A549 (cell line): ENCODE measurements at regions not wholly inside any gene's neighbourhood (a gene's known extent, or its start where the extent isn't known, plus 50 kb on each side); places are given as distances from the start of the nearest gene placed in this dataset.

Experiments
- ATAC-seq, 2 experiments: fragments of 200-7000 bp in 1 of 2; fragments of >200 bp in 1 of 2; cut with Nextera tagmentation in 1 of 2; cut with Tn5 transposase in 1 of 2; 3 replicates each; pipeline versions ENCODE4 v1.8.0 to v1.9.1; 2018 to 2020; ENCODE audit warnings: mild to moderate bottlenecking in 1 of 2, moderate library complexity in 1 of 2
- CTCF ChIA-PET: fragments of 300-600 bp; sonication (Branson Sonifier 250); formaldehyde crosslinking; extraction: SDS; loops from one replicate; lab custom pipeline; 2021; ENCODE audit warnings: antibody characterized with exemption, inconsistent platforms; lab: Yijun Ruan, JAX
- POLR2A ChIA-PET: fragments of 350-600 bp; formaldehyde crosslinking; extraction: SDS; loops from one replicate; lab custom pipeline; 2021; ENCODE audit warnings: antibody characterized with exemption, inconsistent platforms; lab: Yijun Ruan, JAX
- DNase-seq, 2 experiments: peaks; one replicate each; pipeline versions ENCODE4 v3.0.0 to v3.0.0-alpha.2; 2011 to 2016; ENCODE audit warnings: low read depth in 1 of 2, low spot score in 1 of 2
- FAIRE-seq: peaks from 2 replicates; lab custom pipeline; 2011; peaks lifted over from hg19 to GRCh38; lab: Jason Lieb, UNC
- H3K27ac ChIP-seq, 2 experiments: fragments of >200 bp; sonication (Bioruptor Twin); formaldehyde crosslinking; 3 replicates each; pipeline ENCODE4 v1.5.1; 2016 to 2017
- H3K4me1 ChIP-seq: fragments of >200 bp; sonication (Bioruptor Twin); formaldehyde crosslinking; 3 replicates; pipeline ENCODE4 v1.6.1; 2016
- H3K4me2 ChIP-seq: fragments of >200 bp; sonication (Bioruptor Twin); formaldehyde crosslinking; 3 replicates; pipeline ENCODE4 v1.6.1; 2016
- H3K4me3 ChIP-seq: fragments of >200 bp; sonication (Bioruptor Twin); formaldehyde crosslinking; 3 replicates; pipeline ENCODE4 v1.5.1; 2016
- H3K9me3 ChIP-seq: fragments of >200 bp; sonication (Bioruptor Twin); formaldehyde crosslinking; 3 replicates; pipeline ENCODE4 v1.6.1; 2016
- BCL3 ChIP-seq: fragments of >200 bp; sonication (Bioruptor Twin); formaldehyde crosslinking; IDR thresholded peaks from 3 replicates; pipeline ENCODE4 v1.6.1; 2016
- BHLHE40 ChIP-seq: IDR thresholded peaks from 2 replicates; pipeline ENCODE4 v1.6.1; 2012; ENCODE audit warnings: low read depth, low read length, inconsistent platforms
- CEBPB ChIP-seq, 2 experiments: fragments of >200 bp in 1 of 2; sonication (Bioruptor Twin) in 1 of 2; formaldehyde crosslinking in 1 of 2; IDR thresholded peaks; 2 replicates each; pipeline ENCODE4 v1.6.1; 2012 to 2016
- CHD4 ChIP-seq: fragments of 200-600 bp; sonication (generic); IDR thresholded peaks from 2 replicates; pipeline ENCODE4 v1.6.1; 2016; ENCODE audit warnings: antibody characterized with exemption, mild to moderate bottlenecking, borderline replicate concordance
- E2F6 ChIP-seq: IDR thresholded peaks from 2 replicates; pipeline ENCODE4 v1.6.1; 2012; ENCODE audit warnings: low read depth, borderline replicate concordance
- EHF ChIP-seq: fragments of 250-450 bp; sonication (Bioruptor Pico); IDR thresholded peaks from 2 replicates; pipeline ENCODE4 v1.5.0; 2020; ENCODE audit warnings: mild to moderate bottlenecking
- EHMT2 ChIP-seq: fragments of 200-600 bp; sonication (generic); IDR thresholded peaks from 2 replicates; pipeline ENCODE4 v1.6.1; 2016; ENCODE audit warnings: antibody characterized with exemption, low read depth, mild to moderate bottlenecking, moderate library complexity
- FOSB ChIP-seq: fragments of 250-450 bp; sonication (Bioruptor Pico); IDR thresholded peaks from 2 replicates; pipeline ENCODE4 v1.5.0; 2020; ENCODE audit warnings: mild to moderate bottlenecking, moderate library complexity
- GATA3 ChIP-seq: IDR thresholded peaks from 2 replicates; pipeline ENCODE4 v1.6.1; 2012; ENCODE audit warnings: borderline replicate concordance
- HES2 ChIP-seq: fragments of >200 bp; sonication (Bioruptor Twin); formaldehyde crosslinking; IDR thresholded peaks from 2 replicates; pipeline ENCODE4 v1.6.1; 2016
- HEYL ChIP-seq: fragments of 250-450 bp; sonication (Bioruptor Pico); IDR thresholded peaks from 2 replicates; pipeline ENCODE4 v1.8.0; 2021; ENCODE audit warnings: mild to moderate bottlenecking, moderate library complexity
- HOXA7 ChIP-seq: fragments of 250-450 bp; sonication (Bioruptor Pico); IDR thresholded peaks from 2 replicates; pipeline ENCODE4 v1.5.0; 2020; ENCODE audit warnings: mild to moderate bottlenecking, moderate library complexity
- HOXB13 ChIP-seq: fragments of 250-450 bp; sonication (Bioruptor Pico); IDR thresholded peaks from 2 replicates; pipeline ENCODE4 v1.5.0; 2020; ENCODE audit warnings: low read depth, mild to moderate bottlenecking, moderate library complexity
- HOXB5 ChIP-seq: fragments of 250-450 bp; sonication (Bioruptor Pico); IDR thresholded peaks from 2 replicates; pipeline ENCODE4 v1.5.0; 2020; ENCODE audit warnings: mild to moderate bottlenecking, moderate library complexity
- JUNB ChIP-seq: fragments of >200 bp; sonication (Bioruptor Twin); formaldehyde crosslinking; IDR thresholded peaks from 2 replicates; pipeline ENCODE4 v1.6.1; 2016
- KDM1A ChIP-seq: fragments of 200-600 bp; sonication (generic); IDR thresholded peaks from 2 replicates; pipeline ENCODE4 v1.6.1; 2016; ENCODE audit warnings: low read depth, mild to moderate bottlenecking
- MAFK ChIP-seq: fragments of 450-650 bp; IDR thresholded peaks from 2 replicates; pipeline ENCODE4 v1.6.1; 2014; ENCODE audit not compliant: partially characterized antibody
- MYC ChIP-seq: IDR thresholded peaks from 2 replicates; pipeline ENCODE4 v1.6.1; 2012; ENCODE audit warnings: mild to moderate bottlenecking, inconsistent platforms, low read length, improper control_type of control experiment, borderline replicate concordance
- NFE2L2 ChIP-seq: fragments of 150-350 bp; conservative IDR thresholded peaks from 2 replicates; pipeline ENCODE4 v1.6.1; 2014; ENCODE audit warnings: low read length
- NPAS2 ChIP-seq: fragments of 250-450 bp; sonication (Bioruptor Pico); IDR thresholded peaks from 2 replicates; pipeline ENCODE4 v1.8.0; 2022; ENCODE audit warnings: mild to moderate bottlenecking, moderate library complexity, borderline replicate concordance
- PBX3 ChIP-seq: IDR thresholded peaks from 2 replicates; pipeline ENCODE4 v1.6.1; 2012
- POLR2AphosphoS2 ChIP-seq: conservative IDR thresholded peaks from 2 replicates; pipeline ENCODE4 v1.6.1; 2012; ENCODE audit warnings: low read length, improper control_type of control experiment, inconsistent platforms
- RCOR1 ChIP-seq: fragments of 150-350 bp; IDR thresholded peaks from 2 replicates; pipeline ENCODE4 v1.6.1; 2014; ENCODE audit warnings: antibody characterized with exemption, low read length, low read depth
- REST ChIP-seq: fragments of 200-600 bp; sonication (generic); IDR thresholded peaks from 2 replicates; pipeline ENCODE4 v1.6.1; 2016; ENCODE audit warnings: antibody characterized with exemption, mild to moderate bottlenecking, moderate library complexity
- TFCP2L1 ChIP-seq: fragments of 250-450 bp; sonication (Bioruptor Pico); IDR thresholded peaks from 2 replicates; pipeline ENCODE4 v1.5.0; 2021; ENCODE audit warnings: mild to moderate bottlenecking
- USF2 ChIP-seq: fragments of 450-650 bp; IDR thresholded peaks from 2 replicates; pipeline ENCODE4 v1.6.1; 2014; ENCODE audit warnings: antibody characterized with exemption
- ZC3H11A ChIP-seq: fragments of 450-650 bp; IDR thresholded peaks from 2 replicates; pipeline ENCODE4 v1.6.1; 2014; ENCODE audit warnings: antibody characterized with exemption, mild to moderate bottlenecking
- ZNF302 ChIP-seq: fragments of 250-450 bp; sonication (Bioruptor Pico); IDR thresholded peaks from 2 replicates; pipeline ENCODE4 v1.9.0; 2021; ENCODE audit warnings: inconsistent platforms, mild to moderate bottlenecking, moderate library complexity
- WGBS: methylation state at CpG from one replicate; pipeline ENCODE4 v1.1.6; 2017; ENCODE audit errors: missing lambda C conversion rate; 5-methylcytosine and 5-hydroxymethylcytosine counted together

GRCh38 chr12:61107118-61107517 is 1153.1 kb upstream of the USP15 start:
- ATAC-seq (no peak), DNase-seq (no peak), FAIRE-seq (no peak)
- no peaks in the 10 kb centered on the region for H3K4me1 ChIP-seq
- ChIA-PET POLR2A (no interaction called here), CTCF (no interaction called here)
- H3K4me2 ChIP-seq, result no peak overlapping the region
- no peak overlapping the region for H3K4me3 ChIP-seq
- no peak overlapping the region for H3K27ac ChIP-seq
- TF ChIP-seq E2F6 (no peak), USF2 (no peak), NPAS2 (CRISPR knock-in tag) (no peak), HEYL (no peak), KDM1A (no peak), REST (no peak), TFCP2L1 (no peak), MAFK (no peak), BCL3 (no peak)
- H3K9me3 ChIP-seq, result peaks cover 5% of the 10 kb centered on the region; the same call in 1 of the 3 replicates

GRCh38 chr12:61111218-61111617 is 1149.0 kb upstream of the USP15 start:
- 12% methylated on average over 1 of the region's 1 CpG for WGBS
- POLR2A ChIA-PET, result no interaction called here
- H3K4me3 ChIP-seq, result no peak overlapping the region
- FAIRE-seq, result no peak
- CTCF ChIA-PET, result interaction anchor here (0.6 to 0.7 kb wide), 2 partner anchors 260 to 357 kb away, joined by 3 read pairs; no protein-coding TSS in a partner anchor
- no peak overlapping the region for H3K27ac ChIP-seq
- no peak overlapping the region for H3K4me2 ChIP-seq
- DNase-seq, result no peak
- H3K4me1 ChIP-seq, result no peaks in the 10 kb centered on the region
- TF ChIP-seq CEBPB (IDR thresholded peaks at IDR 0.05) (no peak), RCOR1 (no peak), ZNF302 (CRISPR knock-in tag) (no peak), JUNB (no peak), HES2 (no peak), CHD4 (no peak), HOXB5 (CRISPR knock-in tag) (no peak), POLR2AphosphoS2 (no peak), PBX3 (no peak), FOSB (CRISPR knock-in tag) (no peak), HOXB13 (CRISPR knock-in tag) (no peak), MYC (no peak), HOXA7 (no peak), KDM1A (no peak), NFE2L2 (no peak), EHMT2 (no peak), BHLHE40 (no peak), ZC3H11A (no peak), GATA3 (no peak), EHF (no peak)
- H3K9me3 ChIP-seq, result no peaks in the 10 kb centered on the region
- no peak for ATAC-seq
